WTC11 (cell line): ENCODE measurements at regions not wholly inside any gene's neighbourhood (a gene's known extent, or its start where the extent isn't known, plus 50 kb on each side); places are given as distances from the start of the nearest gene placed in this dataset.

Experiments used
- ATF3 ChIP-seq: sonication (generic); formaldehyde crosslinking; conservative IDR thresholded peaks from 2 replicates; pipeline ENCODE4 v1.8.1; 2022; ENCODE audit warnings: mild to moderate bottlenecking, missing genetic modification reagents
- CREM ChIP-seq: sonication (generic); formaldehyde crosslinking; IDR thresholded peaks from 2 replicates; pipeline ENCODE4 v1.8.1; 2022; ENCODE audit warnings: mild to moderate bottlenecking, missing genetic modification reagents, moderate library complexity
- ESRRA ChIP-seq: sonication (generic); formaldehyde crosslinking; IDR thresholded peaks from 2 replicates; pipeline ENCODE4 v1.8.1; 2022; ENCODE audit warnings: mild to moderate bottlenecking, missing genetic modification reagents, borderline replicate concordance
- FOXJ3 ChIP-seq: sonication (generic); formaldehyde crosslinking; IDR thresholded peaks from 2 replicates; pipeline ENCODE4 v1.9.0; 2021; ENCODE audit warnings: missing genetic modification reagents, mild to moderate bottlenecking, borderline replicate concordance
- JAZF1 ChIP-seq: fragments of 250-450 bp; sonication (Bioruptor Pico); IDR thresholded peaks from 2 replicates; pipeline ENCODE4 v1.9.0; 2021; ENCODE audit warnings: moderate library complexity, mild to moderate bottlenecking, inconsistent platforms
- MAX ChIP-seq: sonication (generic); formaldehyde crosslinking; IDR thresholded peaks from 2 replicates; pipeline ENCODE4 v1.8.0; 2022; ENCODE audit warnings: mild to moderate bottlenecking, missing genetic modification reagents
- ZNF317 ChIP-seq: sonication (generic); formaldehyde crosslinking; IDR thresholded peaks from 2 replicates; pipeline ENCODE4 v1.8.1; 2023; ENCODE audit warnings: low read depth, mild to moderate bottlenecking, moderate library complexity, missing genetic modification reagents, borderline replicate concordance
- TF ChIP-seq, protein P1 (sequence below): sonication (generic); formaldehyde crosslinking; IDR thresholded peaks from 2 replicates; pipeline ENCODE4 v1.8.1; 2023; ENCODE audit warnings: mild to moderate bottlenecking, missing genetic modification reagents, borderline replicate concordance
- TF ChIP-seq, protein P2 (sequence below): fragments of 200-600 bp; IDR thresholded peaks from 2 replicates; pipeline ENCODE4 v1.8.0; 2022; ENCODE audit warnings: antibody characterized with exemption
- TF ChIP-seq, protein P3 (sequence below): sonication (generic); formaldehyde crosslinking; IDR thresholded peaks from 2 replicates; pipeline ENCODE4 v1.8.0; 2022; ENCODE audit warnings: mild to moderate bottlenecking, missing genetic modification reagents

DNA sequence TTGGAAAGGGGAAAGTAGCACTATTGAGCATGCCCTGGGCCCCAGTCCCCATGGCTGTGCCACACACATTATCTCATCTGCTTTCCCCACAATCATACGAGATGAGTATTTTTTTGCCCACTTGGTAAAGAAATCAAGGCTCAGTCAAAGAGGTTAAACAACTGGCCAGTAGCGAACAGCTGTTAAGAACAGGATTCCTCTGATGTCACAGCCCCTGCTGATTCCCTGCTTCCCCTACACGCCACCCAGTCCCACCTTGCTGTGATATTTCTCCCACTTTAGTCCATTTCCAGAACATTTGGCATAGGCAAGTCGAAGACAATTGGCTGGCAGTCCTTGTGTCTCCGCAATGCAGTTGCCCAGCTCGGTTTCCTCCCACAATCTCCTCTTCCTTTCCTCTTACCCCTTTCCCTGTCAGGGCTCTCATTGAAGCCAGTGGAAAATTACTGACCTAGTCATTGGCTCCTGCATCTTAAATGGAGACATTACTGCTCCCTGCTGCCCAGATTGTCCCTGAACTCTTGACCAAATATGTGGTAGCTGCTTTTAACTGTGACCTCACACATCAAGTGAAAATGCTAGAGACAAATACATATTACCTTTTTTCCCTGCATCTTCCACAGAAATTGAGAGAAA is 56.5 kb upstream of the EEPD1 start:
- TF ChIP-seq, protein P1, sequence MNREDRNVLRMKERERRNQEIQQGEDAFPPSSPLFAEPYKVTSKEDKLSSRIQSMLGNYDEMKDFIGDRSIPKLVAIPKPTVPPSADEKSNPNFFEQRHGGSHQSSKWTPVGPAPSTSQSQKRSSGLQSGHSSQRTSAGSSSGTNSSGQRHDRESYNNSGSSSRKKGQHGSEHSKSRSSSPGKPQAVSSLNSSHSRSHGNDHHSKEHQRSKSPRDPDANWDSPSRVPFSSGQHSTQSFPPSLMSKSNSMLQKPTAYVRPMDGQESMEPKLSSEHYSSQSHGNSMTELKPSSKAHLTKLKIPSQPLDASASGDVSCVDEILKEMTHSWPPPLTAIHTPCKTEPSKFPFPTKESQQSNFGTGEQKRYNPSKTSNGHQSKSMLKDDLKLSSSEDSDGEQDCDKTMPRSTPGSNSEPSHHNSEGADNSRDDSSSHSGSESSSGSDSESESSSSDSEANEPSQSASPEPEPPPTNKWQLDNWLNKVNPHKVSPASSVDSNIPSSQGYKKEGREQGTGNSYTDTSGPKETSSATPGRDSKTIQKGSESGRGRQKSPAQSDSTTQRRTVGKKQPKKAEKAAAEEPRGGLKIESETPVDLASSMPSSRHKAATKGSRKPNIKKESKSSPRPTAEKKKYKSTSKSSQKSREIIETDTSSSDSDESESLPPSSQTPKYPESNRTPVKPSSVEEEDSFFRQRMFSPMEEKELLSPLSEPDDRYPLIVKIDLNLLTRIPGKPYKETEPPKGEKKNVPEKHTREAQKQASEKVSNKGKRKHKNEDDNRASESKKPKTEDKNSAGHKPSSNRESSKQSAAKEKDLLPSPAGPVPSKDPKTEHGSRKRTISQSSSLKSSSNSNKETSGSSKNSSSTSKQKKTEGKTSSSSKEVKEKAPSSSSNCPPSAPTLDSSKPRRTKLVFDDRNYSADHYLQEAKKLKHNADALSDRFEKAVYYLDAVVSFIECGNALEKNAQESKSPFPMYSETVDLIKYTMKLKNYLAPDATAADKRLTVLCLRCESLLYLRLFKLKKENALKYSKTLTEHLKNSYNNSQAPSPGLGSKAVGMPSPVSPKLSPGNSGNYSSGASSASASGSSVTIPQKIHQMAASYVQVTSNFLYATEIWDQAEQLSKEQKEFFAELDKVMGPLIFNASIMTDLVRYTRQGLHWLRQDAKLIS (CRISPR knock-in tag): no peak
- TF ChIP-seq, protein P2, sequence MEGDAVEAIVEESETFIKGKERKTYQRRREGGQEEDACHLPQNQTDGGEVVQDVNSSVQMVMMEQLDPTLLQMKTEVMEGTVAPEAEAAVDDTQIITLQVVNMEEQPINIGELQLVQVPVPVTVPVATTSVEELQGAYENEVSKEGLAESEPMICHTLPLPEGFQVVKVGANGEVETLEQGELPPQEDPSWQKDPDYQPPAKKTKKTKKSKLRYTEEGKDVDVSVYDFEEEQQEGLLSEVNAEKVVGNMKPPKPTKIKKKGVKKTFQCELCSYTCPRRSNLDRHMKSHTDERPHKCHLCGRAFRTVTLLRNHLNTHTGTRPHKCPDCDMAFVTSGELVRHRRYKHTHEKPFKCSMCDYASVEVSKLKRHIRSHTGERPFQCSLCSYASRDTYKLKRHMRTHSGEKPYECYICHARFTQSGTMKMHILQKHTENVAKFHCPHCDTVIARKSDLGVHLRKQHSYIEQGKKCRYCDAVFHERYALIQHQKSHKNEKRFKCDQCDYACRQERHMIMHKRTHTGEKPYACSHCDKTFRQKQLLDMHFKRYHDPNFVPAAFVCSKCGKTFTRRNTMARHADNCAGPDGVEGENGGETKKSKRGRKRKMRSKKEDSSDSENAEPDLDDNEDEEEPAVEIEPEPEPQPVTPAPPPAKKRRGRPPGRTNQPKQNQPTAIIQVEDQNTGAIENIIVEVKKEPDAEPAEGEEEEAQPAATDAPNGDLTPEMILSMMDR: no peak
- TF ChIP-seq JAZF1 (CRISPR knock-in tag) (no peak), MAX (CRISPR knock-in tag) (no peak), FOXJ3 (CRISPR knock-in tag) (no peak), ATF3 (CRISPR knock-in tag) (no peak), CREM (CRISPR knock-in tag) (no peak), ESRRA (CRISPR knock-in tag) (no peak), ZNF317 (CRISPR knock-in tag) (no peak)
- TF ChIP-seq, protein P3, sequence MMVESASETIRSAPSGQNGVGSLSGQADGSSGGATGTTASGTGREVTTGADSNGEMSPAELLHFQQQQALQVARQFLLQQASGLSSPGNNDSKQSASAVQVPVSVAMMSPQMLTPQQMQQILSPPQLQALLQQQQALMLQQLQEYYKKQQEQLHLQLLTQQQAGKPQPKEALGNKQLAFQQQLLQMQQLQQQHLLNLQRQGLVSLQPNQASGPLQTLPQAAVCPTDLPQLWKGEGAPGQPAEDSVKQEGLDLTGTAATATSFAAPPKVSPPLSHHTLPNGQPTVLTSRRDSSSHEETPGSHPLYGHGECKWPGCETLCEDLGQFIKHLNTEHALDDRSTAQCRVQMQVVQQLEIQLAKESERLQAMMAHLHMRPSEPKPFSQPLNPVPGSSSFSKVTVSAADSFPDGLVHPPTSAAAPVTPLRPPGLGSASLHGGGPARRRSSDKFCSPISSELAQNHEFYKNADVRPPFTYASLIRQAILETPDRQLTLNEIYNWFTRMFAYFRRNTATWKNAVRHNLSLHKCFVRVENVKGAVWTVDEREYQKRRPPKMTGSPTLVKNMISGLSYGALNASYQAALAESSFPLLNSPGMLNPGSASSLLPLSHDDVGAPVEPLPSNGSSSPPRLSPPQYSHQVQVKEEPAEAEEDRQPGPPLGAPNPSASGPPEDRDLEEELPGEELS (CRISPR knock-in tag): no peak
